Bone marrow (tissue), 2 donors: ENCODE measurements at regions not wholly inside any gene's neighbourhood (a gene's known extent, or its start where the extent isn't known, plus 50 kb on each side); places are given as distances from the start of the nearest gene placed in this dataset.

ENCODE experiments used
- DNase-seq, 2 donors: peaks; one replicate each; lab custom pipeline; 2025; lab: John Stamatoyannopoulos, UW

DNA sequence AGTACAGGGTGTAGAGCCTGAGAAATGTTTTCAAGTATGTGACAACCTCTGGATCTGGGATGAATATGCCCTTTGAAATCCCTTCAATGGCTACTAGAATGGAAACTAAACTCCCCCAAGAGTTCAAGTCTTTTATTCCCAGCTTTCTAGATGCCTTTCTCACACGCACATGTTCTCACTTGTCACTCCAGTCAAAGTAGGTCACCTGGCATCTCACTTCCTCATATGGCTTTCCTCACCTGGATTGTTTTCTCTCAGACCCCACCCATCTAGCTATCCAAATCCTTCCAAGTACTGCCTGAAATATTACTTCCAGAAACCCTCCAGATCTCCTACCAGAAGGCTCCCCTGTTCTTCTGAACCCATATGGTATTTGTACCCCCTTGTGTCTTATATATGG, 615.4 kb upstream of the KLF4 start:
- DNase-seq: no peak

DNA sequence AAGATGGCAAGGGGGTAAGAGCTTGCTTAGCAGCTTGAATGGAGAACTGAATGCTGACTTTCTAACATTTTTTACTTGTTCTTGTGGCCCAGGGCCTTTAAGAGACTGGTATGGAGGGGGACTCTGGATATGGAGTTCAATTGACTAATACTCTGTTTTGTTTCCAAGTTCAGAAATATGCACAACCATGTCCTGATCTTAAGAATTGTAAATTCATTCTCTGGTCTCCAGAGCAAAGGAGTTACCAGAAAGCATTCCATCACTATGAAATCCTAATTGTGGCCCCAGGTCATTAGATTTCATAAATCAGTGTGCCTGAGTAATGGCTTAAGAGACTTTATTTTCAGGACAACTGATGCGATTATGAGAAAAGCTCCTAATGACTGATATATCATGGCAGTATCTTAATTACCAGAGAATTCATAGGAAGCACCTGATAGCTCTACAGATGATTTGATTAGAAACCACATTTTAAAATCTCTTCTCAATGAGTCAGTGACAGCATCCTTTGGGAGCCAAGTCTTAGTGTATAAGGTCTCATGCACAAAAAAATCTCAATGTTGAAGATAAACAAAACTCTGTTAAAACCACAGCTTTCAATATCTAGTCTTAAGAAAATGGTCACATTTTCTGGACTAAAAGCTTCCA, 613.6 kb upstream of the KLF4 start:
- DNase-seq: no peak

- DNase-seq: no peak
Observed at GRCh38 chr9:108101410-108101809, 611.8 kb upstream of the KLF4 start.

DNA sequence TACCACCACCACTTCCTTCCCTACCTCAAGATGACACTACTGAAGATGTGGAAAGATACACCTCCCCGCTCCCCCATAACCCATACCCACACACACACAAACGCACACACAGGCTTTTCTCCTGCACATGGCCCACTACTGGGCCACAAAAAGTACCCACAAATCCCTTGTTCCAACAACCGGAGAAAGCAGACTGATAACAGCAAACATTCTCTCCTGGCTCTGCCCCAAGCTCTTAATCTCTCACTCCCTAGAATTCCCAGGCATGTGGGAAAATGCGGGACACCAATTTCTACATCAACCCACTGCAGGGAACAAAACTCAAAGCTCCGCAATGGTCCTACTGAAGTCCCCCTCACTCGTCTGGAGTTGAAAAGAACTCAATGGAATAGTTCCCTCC, 611.0 kb upstream of the KLF4 start:
- DNase-seq: no peak

GRCh38 chr9:108099854-108100253, 610.3 kb upstream of the KLF4 start:
- DNase-seq: no peak

DNA sequence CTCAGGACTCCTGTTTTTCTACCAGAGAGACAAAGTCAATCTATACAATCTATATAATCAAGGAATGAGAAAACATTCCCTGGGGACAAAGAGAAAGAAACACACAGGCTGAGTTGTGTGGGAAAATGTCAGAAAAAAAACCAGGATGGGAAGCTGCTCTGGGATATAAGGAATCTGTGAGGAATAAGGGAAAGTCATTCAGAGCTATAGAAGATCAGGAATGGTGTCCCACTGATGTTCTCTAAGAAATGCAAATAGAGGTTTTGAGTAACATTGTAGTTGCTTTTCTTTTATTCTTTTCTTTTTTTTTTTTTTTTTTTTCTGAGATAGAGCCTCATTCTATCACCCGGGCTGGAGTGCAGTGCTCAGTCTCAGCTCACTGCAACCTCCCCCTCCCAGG, 605.9 kb upstream of the KLF4 start:
- DNase-seq: no peak

DNA sequence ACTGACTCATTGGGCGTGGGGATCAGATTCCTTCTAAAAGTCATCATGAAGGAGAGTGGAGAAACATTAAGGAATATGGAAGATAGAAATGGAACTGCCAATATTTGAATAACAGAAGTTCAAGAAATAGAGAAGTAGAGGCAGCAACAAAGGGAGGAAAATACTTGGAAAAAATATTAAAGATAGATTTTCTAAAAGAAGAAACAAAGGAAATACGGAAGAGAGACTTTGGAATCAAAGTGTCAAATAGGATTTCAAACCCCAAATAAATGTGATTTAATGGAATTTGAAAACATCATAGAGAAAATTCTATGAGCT, 605.1 kb upstream of the KLF4 start:
- no peak for DNase-seq

DNA sequence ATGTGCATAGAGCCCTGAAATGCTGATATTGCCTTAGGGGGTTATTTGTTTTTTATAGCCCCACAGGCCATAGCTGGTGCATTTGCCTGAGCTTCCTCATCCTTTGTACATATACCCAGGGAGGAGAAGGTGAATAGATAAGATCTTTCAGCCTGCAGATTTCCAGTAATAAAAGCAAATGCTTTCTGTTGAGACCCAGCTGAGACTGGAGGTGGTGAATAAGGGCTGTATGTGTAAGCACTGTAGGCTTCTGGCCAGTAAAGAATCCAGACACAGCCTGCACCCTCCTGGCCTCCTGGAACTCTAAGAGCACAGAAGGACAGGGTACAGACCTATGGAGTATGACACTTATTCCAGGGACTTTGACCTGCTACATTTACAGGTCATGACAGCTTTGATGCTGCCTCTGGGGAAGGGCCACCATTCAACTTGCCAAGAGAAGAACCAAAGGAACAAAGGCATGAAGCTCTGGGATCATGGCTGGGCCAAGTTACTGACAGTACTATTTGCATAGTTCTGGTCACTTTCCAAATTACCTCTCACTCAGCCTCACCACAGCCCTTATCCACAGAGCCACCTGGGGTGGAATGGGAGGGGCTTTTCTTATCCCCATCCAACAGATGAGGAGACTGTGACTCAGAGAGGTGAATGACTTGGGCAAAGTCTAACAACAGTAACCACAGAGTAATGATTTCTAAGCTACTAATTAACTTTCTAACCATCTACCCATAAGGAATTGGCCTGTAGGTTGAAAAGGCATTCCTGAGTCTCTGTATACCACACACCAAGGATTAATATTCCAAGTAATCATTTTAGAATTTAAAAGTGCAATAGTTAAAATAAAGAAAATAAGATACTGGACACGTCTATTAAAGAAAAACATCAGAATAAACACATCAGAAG, 604.5 kb upstream of the KLF4 start:
- no peak for DNase-seq

DNA sequence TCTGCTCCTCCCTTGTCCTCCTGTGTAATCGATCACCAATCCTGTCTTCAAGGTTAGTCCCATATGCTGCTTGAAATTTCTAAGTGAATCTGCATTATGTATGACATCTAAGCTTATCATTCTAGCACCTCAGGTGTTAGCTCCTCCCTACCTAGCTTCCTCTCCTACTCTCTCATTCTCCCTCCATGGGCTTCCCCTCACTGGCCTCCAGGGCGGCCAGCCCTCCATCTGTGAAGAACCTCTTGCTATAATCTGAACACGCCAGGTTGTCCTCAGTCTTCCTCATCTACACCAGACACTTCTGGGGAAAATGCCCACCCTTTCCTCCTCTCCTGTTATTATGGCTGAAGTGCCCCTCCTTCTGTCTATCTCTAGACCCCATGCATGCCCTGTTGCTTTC, 599.3 kb upstream of the KLF4 start:
- no peak for DNase-seq

DNA sequence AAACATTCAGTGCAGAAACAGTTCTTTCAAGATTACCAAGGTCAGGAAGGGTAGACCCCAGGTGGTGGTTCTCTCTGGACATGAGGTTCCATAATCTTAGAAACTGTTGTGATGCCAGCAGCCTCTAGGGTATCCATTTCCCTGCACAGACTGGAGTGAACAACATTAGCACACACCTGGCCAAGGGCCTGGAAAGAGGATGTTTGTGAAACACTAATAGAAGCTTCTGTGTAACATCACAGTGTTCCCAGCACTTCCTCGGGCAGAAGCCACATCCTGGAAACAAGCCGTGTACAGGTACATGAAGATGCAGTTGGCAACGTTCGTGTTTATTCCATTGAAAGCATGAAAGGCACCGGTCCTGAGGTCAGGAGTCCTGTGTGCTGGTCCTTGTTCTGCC, 598.2 kb upstream of the KLF4 start:
- no peak for DNase-seq

DNA sequence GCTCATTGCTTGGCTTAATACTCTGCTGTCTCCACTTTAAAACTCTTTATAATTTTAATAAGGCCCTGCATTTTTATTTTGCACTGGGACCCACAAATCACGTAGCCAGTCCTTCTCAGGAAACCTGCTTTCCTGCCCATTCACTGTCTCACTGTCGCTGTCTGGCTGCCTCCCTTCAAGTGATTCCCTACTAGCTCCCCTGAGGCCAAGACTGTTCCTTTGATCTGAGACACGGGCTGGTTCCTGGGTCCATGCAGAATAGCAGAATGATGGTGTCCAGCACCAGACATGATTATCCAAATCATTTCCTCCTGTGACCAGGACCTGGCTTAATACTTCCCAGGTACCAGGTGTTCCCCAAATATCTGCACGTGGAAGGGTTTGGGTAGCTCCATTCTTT, 597.1 kb upstream of the KLF4 start:
- no peak for DNase-seq

- no peak for DNase-seq
Observed at GRCh38 chr9:108085294-108085693, 595.7 kb upstream of the KLF4 start.

DNA sequence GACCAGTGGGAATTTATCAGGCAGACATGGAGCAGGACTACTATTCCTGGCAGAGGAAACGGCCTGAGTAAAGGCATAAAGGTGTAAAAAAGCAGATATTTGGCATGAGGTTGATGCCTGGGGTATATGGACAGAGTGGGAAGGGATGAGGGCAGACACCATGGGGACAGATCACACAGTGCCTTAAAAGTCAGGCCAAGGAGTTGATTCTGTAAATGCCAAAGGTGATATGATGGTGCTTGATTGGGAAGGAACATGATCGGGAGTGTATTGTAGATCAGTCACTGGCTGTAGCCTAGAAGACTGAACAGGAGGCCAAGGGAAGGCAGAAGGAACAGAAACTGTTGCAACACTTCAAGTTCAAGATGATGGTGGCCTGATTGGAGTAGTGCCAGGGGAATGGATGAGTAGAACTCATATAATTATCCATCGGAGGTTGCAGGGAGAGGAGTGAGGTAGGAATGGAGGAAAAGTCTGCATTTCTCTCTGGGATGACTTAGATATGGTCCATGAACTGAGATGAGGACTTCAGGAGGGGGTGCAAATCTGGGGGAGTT, 594.3 kb upstream of the KLF4 start:
- no peak for DNase-seq

- no peak for DNase-seq
Observed at GRCh38 chr9:108083160-108083750, 593.7 kb upstream of the KLF4 start.

GRCh38 chr9:108081112-108081511, 591.5 kb upstream of the KLF4 start:
- no peak for DNase-seq

DNA sequence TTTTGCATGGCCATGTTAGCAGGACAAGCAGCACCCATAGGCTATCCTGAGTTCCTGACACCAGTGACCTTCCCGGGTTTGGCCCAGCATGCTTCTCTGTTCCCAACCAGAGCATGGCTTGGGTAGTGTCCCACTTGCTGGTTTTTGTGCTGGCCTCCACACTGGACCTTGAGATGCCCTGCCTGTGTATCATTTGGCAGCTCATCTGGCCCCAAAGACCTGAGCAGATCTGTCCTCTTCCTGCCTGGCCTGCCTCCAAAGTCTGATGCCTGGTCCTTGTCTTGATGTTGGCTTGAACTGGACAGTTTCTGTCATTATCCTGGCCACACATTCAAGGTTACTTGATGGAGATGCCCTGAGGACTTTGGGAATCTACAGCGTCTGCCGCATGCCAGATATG, 590.7 kb upstream of the KLF4 start:
- DNase-seq: no peak

DNA sequence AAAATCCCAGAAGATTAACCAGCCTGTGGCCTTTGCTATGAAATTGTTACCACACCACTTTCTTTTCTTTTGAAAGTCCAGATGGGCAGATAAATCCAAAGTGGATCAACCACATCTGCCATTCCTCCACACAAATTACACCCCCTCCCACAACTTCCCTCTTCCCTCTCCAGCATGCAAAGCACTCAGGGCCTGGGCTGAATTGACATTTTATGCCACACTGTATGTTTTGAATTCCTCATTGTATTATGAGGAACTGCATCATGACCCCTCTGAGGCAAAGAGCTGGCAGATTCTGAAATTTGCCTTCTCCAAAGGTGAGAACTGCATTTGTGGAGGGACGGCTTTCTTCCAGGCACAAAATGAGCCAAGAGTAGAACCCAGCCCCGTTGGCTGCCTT, 589.2 kb upstream of the KLF4 start:
- DNase-seq: no peak

GRCh38 chr9:108078375-108078774, 588.8 kb upstream of the KLF4 start:
- DNase-seq: no peak

DNA sequence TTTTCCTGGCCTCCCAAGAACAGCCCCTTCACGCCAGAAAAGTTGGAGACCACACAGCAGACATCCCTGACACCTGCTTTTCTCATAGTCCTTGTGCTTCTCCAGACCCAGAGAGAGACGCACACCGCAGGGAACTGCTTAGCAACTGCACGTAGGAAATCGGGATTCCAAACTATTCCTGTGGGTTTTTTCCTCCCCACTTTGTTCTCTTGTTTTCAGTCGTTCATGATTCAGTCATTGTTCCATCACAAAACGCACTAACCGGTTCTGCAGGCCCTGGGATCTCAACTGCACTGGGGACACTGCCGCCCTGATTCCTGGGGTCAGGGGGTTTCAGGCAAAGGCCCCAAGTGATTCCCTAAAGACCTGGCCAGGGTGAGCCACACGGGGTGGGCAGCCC, 588.0 kb upstream of the KLF4 start:
- DNase-seq: no peak

GRCh38 chr9:108074900-108075299, 585.3 kb upstream of the KLF4 start:
- no peak for DNase-seq

GRCh38 chr9:108073823-108074222, 584.3 kb upstream of the KLF4 start:
- no peak for DNase-seq

DNA sequence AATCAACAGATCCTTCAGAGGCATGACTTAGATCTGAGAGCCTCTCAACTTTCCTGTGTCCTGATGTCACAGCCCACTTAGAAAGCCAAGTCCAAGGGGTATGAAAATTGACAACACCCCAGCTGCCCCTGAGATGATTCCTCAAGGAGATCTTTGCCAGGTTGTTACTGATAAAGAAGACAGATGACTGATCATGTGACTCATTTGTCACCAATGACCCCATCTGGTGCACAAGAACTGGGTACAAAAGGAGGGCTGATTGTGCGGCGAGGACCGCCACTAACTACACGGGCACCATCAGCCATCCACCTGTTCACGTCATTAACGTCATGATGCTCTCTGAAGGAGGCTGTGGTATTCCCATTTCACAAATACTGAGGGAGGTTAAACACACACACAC, 583.2 kb upstream of the KLF4 start:
- no peak for DNase-seq

GRCh38 chr9:108070861-108071260, 581.3 kb upstream of the KLF4 start:
- no peak for DNase-seq
